ENCODE measurements at regions not wholly inside any gene's neighbourhood (a gene's known extent, or its start where the extent isn't known, plus 50 kb on each side); places are given as distances from the start of the nearest gene placed in this dataset.

DNA sequence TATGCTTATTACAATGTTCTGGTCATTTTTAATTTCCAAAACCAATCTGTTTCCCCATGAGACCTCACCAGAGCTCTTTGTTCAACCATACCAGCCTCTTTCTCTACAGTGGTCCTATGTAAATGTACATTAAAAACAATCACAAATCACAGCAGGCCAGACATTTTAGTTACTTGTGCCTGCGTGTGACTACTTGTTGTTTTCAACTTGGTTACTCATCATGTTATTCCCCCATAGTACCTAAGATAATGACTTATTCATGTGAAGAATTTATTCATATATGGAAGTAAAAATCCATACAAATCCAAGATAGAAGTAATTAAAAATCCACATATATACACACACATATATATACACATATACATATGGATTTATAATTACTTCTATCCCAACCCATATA lies 379.6 kb downstream of the SLITRK6 start:
- TF ChIP-seq CTCF (IDR thresholded peaks at IDR 0.05; ENCODE audit: low read depth, low read length, missing control alignments) = no peak
- no peak for DNase-seq (ENCODE audit: low read depth)
- no peak overlapping the region for H3K4me3 ChIP-seq (ENCODE audit: low read depth, low read length)

GRCh38 chr13:85417807-85418206 lies 381.4 kb downstream of the SLITRK6 start:
- H3K4me3 ChIP-seq (ENCODE audit: low read depth, low read length) = no peak overlapping the region
- no peak for TF ChIP-seq CTCF (IDR thresholded peaks at IDR 0.05; ENCODE audit: low read depth, low read length, missing control alignments)
- DNase-seq (ENCODE audit: low read depth) = no peak

GRCh38 chr13:85413664-85414063 lies 385.6 kb downstream of the SLITRK6 start:
- H3K4me3 ChIP-seq (ENCODE audit: low read depth, low read length) = no peak overlapping the region
- TF ChIP-seq CTCF (IDR thresholded peaks at IDR 0.05; ENCODE audit: low read depth, low read length, missing control alignments) = no peak
- no peak for DNase-seq (ENCODE audit: low read depth)

DNA sequence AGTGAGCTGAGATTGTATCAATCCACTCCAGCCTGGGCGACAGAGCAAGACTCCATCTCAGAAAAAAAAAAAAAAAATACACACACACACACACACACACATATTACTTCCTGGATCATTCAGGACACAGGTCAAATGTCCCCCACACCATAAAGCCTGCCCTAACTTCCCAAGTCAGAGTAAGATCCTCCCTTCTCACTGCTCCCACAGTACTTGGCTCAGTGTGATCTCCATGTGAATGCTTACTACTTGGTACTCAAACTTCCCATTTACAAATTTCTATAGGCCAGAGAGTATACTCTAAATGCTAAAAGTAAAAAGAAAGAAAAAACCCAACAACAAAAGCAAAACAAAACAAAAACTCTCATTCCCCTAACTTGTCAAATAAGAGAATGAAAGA lies 386.8 kb downstream of the SLITRK6 start:
- no peak for TF ChIP-seq CTCF (IDR thresholded peaks at IDR 0.05; ENCODE audit: low read depth, low read length, missing control alignments)
- DNase-seq (ENCODE audit: low read depth) = no peak
- no peak overlapping the region for H3K4me3 ChIP-seq (ENCODE audit: low read depth, low read length)

DNA sequence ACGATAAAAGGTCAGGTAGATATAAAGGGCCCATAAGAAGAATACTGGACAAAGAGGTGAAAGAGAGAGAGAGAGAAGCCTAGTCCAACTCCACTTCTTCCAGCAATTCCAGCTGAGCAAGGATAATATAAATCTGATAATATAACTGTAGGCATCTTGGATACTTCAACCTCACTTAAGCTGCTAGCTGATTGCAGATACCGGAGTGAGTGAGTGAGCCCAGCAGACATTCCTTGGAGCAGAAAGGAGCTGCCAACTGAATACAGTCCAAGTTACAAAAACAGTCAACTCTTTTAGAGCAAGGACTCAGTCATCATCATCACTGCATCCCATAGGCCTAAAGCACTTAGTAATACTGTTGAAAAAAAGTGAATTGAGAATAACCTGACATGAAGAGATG lies 387.6 kb downstream of the SLITRK6 start:
- DNase-seq (ENCODE audit: low read depth) = no peak
- TF ChIP-seq CTCF (IDR thresholded peaks at IDR 0.05; ENCODE audit: low read depth, low read length, missing control alignments) = no peak
- H3K4me3 ChIP-seq (ENCODE audit: low read depth, low read length) = no peak overlapping the region

- H3K4me3 ChIP-seq (ENCODE audit: low read depth, low read length) = no peak overlapping the region
- TF ChIP-seq CTCF (IDR thresholded peaks at IDR 0.05; ENCODE audit: low read depth, low read length, missing control alignments) = no peak
- DNase-seq (ENCODE audit: low read depth) = no peak
Observed at GRCh38 chr13:85408415-85408814, 390.8 kb downstream of the SLITRK6 start.

DNA sequence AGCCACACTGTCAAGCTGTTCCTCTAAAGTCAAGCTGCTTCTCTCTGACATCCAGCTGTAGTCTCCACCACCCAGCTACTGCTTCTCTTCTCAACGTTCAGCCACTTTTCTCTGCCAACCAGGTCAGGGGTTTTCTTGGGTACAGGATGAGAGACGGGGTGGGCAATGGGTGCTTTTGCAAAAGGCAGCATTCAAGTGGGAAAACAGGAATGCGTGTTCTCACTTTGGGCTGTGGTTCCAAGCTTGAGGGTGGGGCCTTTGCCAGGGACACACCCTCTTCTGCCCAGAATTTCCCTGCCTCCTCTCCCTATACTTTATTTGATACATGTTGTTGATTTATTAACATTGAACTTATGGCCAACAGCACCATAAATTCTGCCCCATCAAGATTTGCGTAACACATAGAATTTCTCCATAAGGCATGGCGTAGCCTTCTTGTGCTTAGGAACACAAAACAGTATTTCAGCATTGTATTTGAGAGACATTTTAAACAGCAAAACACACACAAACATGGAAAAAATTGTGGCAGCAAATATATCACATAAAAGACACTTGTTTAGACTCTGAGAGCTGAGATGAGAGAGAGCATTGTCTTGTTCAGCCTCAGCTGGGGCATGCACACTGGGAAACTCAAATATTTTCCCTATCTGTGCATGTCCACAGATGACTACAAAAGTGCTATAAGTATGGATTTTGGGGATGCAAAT lies 392.8 kb downstream of the SLITRK6 start:
- TF ChIP-seq CTCF (IDR thresholded peaks at IDR 0.05; ENCODE audit: low read depth, low read length, missing control alignments) = no peak
- DNase-seq (ENCODE audit: low read depth) = no peak

More for the DNA sequence above, 392.8 kb downstream of the SLITRK6 start:
- H3K4me3 ChIP-seq (ENCODE audit: low read depth, low read length) = no peak overlapping the region

All from GM12864 (cell line).